Stimulated activated CD4-positive, alpha-beta T cell treated with anti-CD3 and anti-CD28 coated beads, Interleukin-1b, Interleukin-23, amount 100 ng/mL, for 1 hour (primary cell): ENCODE measurements at regions not wholly inside any gene's neighbourhood (a gene's known extent, or its start where the extent isn't known, plus 50 kb on each side); places are given as distances from the start of the nearest gene placed in this dataset.

Experiments
- DNase-seq, 2 donors: peaks; one replicate each; pipeline ENCODE4 v3.0.0-alpha.2; 2020; ENCODE audit warnings: low read depth in 2 of 2

DNA sequence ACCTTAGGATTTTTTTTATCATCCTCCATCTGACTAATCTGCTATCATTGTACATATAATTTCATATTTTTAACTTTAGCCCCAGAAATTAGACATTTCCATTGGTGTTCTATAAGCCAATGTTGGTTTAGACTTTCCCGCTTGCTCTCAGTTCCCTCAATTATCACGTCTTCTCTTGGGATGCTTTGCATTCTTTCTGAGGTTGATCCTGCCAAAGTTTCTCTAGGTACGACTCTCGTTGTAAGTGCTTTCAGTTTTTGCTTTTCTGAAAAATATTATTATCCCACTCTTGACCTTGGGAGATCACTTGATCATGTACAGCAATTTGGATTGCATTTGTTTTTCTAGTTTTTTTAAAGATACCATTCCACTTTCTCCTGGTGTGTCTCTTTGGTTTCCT is 270.2 kb downstream of the IRS2 start:
- no peak for DNase-seq

DNA sequence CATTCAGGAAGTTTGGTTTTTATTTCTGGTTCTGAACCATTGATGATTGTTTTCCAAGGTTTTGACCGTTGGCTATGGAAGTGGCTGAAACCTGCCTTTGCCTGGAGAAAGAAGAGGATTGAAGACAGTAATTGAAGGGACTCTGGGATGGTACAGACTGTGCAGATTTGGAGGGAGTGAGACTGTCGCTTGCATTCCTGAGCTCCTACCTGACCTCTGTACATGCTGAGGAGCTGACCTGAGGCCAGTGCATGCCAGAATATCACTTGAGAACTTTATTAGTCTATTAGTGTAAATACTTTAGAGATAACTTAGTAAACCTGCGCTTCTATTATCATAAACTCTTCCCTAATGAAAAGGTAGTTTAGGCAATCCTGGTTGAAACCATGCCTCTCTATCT is 276.4 kb downstream of the IRS2 start:
- DNase-seq = no peak

DNA sequence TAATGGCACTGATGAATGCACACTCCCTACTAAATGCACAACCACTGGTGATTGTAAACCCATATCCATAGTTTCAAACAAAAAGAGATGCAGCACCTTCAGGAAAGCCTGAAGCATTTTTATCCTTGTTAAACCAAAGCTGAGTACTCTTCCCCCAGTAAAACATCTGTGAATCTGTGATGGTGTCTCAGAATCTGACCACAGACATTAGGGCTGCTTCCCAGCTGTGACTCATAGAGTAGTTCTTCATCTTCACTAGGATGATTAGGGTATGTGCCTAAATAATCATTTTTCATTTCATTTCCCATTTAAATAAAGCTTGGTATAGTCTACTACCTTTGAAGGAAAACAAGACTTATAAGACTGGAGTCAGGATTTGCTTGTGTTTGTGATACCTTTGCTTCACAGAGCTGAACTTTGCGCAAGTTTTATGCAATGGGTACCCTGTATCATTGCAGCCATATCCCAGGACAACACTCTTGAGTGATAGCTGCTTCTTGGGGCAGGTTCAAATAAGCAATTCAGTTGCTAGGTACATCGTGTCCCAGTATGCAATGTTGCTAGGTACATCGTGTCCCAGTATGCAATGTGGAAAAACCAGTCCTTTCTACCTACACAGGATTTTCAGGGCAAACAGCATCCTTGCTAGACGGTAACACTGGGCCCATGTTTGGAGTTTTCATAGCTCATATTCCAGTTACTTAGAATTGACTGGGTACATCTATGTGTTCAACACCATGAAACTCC is 277.1 kb downstream of the IRS2 start:
- no peak for DNase-seq

DNA sequence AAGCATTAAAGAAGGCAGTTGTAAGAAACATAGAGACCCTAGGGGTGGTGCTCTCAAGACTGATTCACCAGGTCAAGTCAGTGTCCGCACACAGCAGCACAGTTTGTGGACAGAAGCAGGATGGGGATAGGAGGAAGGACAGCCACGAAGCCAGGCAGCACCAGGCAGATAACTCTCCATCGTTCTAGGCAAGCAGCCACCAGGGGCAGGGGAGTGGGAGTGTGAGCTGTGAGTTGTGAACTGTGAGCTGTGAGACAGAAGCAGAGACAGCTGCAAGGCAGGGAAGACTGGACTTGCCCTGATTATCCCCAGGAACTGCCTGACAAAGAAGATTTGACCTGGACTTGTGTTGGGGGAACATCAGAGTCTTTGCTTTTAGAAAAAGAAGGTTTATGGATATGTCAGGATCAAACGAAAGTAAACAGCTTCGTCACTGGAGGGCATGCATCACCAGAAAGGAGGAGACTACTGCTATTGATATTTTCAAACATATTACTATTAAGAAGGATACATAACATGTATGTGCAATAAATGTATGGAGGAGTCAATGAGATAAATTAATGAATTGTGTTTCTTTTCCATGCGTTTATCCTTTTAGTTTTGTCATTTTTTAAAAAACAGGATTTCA is 286.1 kb downstream of the IRS2 start:
- no peak for DNase-seq

DNA sequence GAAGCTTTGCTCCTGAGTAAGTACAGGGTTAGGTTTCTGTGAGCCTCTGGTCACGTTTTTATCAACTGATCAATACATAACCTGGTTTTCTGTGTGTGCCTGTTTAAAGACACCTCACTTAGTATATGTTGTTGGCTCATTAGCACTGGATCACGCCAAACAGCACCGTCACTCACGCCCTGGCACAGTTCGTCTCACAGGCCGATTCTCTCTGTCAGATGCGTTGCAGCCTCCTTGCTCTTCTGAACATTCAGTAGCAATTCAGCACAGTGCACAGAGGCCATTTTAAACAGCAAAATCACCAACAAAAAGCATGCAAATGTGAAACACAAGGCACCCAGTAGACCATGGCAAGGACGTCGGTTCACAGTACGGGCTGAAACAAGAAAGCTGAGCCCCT is 288.5 kb downstream of the IRS2 start:
- no peak for DNase-seq

DNA sequence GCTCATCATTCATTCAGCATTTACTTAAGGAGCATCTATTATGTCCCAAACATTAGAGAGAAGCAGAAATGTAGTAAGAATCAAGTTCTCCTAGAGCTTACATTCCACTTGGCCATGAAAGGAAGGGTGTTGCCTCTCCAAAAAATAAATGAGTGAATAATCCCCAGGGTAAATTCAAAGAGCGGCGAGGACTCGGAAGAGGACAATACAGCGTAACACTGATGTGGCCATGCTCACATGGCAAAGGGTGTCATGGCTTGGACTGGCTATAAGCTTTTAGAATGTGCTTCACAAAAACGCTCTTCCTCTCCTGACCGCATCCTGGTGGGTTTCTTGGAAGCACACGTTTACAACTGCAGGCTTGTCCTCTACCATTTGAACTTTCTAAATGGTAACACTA is 290.2 kb downstream of the IRS2 start:
- no peak for DNase-seq

DNA sequence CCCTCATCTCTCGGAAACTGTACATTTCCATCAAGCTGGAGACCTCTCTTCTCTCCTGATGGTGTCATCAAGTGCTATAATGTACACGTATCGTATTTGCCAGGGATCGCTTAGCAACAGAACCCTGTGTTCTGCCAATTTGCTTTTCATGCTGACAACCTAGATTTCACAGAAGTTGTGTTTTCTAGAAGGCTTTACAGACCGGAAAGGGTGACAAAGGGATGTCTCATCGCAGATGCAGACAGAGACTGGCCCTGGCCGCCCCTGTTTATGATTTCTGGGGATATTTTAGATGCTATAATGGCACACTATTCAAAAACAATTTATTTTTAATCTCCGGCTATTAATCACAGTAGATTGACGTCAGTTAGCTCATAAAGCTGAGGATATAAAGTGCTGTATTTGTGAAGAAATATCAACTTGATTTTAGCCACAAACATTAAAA is 291.4 kb downstream of the IRS2 start:
- no peak for DNase-seq

DNA sequence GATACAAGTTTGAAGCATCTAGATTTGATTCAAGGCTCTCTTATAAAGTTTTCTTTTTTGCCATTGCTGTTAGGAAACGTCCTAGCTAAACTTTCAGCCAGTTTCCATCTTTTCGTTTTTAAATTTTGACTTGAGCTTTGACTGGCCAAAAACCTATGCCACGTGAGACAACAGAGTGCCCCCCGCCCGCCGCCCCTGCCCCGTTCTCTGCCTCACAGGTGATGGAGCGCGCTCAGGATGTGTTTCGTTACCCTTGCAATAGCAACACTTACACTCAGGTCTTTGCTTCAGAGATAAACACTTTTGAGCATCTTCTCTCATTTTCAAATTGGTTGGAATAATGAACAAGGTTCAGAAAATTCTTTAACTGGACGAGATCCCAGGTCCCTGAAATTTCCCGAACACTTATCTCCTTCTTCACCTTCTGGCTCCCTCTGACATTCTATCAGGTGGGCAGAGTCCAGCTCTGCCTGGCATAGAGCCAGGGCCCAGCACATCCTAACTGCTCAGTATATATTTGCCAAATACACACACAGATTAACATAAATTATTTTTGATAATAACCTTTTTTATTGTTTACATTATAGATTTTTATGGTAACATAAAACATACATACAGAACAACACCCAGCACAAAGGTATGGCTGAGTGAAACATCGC is 301.1 kb downstream of the IRS2 start:
- no peak for DNase-seq

DNA sequence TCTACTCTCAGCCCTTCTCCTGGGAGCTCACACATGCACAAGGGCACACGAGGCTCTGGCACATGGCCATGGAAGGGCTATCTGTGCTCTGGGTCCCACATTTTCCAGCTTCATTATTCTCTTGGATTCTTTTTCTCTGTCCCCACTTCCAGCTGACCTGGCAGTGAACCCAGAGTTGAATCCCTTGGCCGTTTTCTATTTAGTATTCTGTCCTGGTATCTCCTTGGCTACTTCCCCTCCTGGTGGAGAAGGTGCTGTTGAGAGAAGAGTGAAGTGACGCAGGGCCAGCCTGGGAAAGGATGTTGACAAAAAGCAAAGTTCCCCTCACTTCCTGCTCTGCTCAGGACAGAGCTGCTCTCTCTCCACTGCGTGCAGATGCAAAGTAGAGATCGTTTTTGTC is 303.1 kb downstream of the IRS2 start:
- no peak for DNase-seq

DNA sequence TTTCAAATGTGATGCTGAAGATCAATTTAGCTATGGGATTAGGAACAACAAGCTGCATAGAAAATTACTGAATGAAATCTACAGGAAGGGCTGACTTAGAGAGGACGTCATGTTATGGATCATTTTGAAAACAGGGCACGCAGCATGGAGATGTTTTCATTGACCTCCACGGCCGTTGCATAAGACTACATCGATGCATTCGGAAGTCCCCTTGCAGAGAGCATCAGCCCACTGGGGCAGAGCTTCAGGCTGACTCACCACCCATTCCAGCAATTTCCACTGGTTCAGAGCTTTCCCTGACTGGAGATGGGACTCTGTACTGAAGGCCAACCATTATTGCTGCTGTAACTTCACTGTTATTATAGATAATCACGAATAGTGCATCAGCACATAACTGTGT is 305.3 kb downstream of the IRS2 start:
- no peak for DNase-seq

DNA sequence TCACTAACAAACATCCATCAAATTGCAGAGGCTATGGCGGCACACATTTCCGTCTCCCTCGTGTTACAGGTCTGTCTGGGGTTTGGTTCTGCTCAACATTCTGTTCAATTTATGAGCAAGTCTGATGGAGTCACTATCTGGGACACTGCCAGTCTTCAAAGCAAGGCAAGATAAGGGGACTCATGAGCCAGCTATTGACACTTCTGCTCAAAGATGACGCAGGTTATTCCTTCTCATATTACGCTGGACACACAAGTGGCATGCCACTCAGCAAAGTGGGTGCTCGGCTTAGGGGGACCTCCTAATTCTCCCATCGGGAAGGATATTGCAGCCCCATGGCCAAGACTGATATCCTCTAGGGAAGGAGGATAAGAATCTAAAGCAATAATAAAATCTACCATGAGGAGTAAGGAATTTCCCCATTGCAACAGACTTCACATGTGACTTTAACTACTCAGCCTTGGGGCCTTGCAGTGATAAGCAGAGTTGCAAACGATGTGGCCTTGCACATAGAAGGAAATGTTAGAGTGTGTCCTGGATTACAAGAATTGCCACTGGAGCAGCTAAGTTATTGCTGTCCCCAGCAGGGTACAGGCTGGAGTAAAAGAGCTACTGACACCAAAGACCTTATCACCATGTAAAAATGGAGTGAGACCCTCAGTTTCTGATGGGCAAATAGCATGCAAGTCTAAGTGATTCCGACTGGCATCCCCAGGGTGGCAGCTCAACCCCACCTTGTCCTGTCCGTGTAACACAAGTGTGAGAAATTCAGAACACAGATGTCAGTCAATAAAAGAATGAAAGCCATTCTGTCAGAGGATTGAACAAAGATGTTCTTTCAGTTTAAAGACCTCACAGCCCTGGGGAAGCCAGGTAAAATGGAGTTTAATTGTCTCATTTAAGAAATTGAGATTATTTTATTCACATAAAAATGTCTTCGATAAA is 306.1 kb downstream of the IRS2 start:
- DNase-seq = no peak

DNA sequence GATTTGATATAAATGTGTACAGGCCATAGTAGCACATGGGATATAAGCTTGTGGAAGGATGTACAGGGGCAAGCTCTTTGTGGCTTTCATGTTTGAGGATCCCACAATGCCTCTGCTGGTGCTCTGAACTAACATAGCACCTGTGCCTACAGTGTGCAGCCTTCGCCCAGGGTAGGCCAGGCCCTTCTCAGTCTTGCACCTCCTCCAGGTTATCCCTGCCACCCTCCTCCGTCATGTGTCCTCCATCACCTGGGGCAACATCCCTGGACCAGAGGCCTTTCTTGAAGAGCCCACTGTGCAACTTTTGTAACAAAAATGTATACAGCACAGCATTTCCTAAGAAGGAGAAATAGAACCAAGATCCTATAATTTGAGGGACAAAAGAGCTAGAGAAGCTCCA is 306.8 kb downstream of the IRS2 start:
- no peak for DNase-seq

DNA sequence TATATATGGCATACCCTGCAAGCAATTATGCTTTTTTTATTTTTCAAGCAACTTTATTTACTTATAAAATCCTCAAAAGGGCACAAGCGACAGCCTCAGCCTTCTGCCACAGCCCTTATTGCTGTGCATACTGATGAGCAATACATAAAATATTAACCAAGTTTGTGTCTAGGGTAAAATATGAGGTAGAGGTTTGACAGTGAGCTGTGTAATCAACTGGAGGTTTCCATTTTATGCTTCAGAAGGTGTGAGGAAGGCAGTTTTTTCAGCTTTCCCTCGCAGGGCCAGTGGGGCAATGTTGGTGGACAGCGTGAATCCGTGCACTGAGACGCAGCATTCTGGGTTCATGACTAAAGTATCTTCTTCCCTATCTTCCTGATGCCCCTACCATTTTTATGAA is 310.4 kb downstream of the IRS2 start:
- no peak for DNase-seq

DNA sequence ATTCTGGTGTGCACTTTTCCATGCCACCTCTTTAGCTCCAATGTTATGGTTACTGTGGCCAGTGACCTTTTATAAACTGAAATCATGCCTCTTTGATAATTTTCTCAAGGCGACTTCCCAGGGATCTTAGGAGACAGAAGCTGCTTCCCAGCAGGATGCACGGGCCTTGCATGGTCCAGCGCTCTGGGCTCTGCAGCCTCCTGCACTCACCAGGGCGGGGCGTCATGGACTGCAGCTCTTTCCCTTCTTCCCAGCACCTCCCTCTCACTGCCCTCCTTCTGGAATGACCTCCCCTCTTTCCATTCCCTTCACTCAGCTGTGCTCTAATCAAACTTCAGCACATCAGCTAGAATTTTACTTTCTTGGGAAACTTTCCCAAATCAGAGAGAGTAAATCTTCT is 318.3 kb downstream of the IRS2 start:
- DNase-seq = no peak

DNA sequence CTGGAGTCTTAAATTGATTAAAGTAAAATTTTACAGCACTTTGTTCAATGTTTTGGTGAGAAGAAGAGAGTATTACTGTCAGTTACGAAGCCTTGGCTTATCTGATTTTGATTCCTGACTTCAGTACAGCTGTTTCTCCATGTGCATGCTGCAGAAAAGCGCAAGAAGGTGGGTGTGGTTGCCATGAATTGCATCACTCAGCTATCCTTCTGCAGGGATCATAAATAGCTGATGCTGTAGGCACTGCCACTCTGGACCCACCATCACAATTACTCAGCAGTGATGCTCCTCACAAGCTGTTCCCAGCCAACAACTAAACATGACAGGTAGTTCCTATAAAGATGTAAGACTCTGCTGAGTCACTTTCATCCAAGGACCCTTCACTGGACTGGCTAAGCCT is 321.2 kb downstream of the IRS2 start:
- no peak for DNase-seq

DNA sequence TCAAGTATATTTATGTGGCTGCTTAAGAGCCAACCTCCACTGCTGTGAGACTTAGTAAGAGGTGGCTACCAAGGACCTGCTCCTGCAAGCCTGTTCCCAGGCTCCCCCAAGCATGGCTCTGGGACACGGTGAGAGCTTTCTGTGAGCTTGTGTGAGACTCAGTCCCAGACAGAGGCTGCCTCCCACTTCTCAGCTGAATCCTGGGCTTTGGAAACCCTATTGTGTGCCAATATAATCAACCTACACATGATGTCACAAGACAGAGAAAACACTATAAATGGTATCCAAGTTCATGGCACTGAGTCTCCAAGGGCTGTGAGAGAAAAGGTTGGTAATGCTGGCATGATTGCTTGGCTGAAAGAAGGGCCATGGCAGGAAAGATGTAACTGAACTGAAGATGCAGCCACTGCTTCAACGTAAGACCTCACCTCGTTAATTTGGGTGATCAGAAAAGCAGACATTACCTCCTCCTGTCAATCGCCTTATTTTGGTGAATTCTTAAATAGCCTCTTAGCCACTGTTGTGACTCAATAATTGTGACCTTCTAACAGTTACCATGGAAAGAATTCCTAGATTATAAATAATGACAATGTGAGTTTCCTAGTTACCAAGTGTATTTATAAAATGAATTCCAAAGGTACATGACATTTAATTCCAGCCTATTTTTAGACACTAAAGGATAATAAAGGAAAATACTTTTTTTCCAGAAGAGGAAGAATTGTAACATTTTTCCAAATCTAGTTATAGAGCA is 332.0 kb downstream of the IRS2 start:
- DNase-seq = no peak

DNA sequence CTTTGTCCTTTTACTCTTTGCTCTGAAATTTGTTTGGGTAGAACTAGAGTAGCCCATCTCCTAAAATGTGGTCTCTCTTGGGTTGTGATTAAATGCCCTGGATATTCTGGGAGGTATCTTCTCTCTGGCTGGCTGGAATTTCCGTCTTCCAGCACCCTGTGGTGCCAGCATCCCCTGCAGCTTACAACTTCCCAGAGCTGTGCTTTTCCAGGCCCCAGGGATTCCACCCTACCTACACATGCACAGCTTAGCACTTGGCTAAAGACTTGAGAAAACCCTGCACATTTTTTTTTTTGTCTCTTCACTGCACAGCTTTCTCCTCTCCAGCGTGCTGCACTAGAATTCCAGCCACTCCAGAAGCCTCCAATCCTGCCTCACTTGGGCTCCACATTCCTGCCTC is 334.7 kb downstream of the IRS2 start:
- DNase-seq = no peak

DNA sequence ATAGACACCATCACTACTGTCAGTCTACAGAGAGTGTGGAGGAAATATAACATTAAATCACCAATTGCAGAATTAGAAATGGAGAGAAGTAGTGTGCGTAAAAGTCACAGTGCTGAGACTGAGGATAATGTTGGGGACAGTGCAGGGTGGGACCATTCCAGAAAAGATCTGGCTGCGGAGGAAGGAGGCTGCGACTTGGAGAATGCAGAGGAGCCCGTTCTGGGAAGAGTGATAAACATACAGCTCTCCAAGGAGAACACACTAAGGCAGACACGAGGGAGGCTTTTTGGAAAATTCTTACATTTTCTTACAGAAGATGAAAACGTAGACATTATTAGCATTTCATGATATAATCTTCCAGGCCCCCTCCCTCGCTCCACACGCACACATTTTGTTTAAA is 337.8 kb downstream of the IRS2 start:
- DNase-seq = no peak

DNA sequence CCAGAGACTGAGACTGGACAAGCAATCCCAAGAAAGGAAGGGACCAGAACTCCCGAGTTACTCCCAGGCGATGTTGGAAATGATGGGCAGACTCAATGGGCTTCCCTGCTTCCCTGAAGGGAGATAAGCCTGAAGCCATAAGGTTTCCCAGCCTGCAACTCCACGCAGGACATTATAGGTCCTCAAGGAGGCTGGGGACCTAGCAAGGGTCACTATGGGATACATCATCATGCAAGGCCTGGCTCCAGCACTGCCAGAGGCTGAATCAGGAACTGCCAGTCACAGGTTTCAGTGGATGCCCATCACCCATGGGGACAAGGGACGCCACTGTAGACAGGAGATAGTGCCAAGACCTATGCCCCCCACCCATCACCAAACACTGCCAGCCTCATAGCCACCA is 338.7 kb downstream of the IRS2 start:
- DNase-seq = no peak

DNA sequence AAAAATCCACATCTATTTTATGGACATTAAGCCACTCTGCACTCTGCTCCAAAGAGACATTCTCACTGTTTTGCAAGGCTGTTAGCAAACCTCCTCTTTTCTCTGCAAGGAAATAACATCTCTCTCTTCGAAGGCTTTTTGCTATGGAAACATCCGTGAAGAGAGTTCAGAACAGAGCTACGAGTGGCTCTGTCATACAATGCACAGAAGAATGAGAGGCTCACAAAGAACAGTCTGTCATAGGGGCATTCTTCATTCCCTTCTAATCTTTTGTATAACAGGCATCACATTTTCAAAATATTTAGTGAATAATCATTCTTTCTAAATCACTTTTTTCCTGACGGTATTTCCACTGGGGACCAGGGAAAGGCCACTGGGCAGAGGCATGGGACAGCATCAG is 346.1 kb downstream of the IRS2 start:
- no peak for DNase-seq

DNA sequence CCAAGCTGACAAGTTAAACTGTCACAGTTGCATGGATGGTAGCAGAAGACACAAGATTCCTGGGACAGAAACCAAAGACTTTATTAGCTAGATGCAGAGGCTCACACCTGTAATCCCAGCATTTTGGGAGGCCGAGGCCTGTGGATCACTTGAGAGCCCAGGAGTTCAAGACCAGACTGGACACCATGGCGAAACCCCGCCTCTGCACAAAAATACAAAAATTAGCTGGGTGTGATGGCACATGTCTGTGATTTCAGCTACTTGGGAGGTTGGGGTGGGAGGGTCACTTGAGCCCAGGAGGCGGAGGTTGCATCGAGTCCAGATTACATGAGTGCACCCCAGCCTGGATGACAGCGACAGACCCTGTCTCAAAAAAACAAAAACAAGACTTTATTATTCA is 346.6 kb downstream of the IRS2 start:
- no peak for DNase-seq
